ENCODE measurements at regions not wholly inside any gene's neighbourhood (a gene's known extent, or its start where the extent isn't known, plus 50 kb on each side); places are given as distances from the start of the nearest gene placed in this dataset.

GRCh38 chr9:93827545-93828330 lies 127.4 kb downstream of the BARX1 start:
- peak; percentile 47 to 77 (median 60) for DNase-seq

DNA sequence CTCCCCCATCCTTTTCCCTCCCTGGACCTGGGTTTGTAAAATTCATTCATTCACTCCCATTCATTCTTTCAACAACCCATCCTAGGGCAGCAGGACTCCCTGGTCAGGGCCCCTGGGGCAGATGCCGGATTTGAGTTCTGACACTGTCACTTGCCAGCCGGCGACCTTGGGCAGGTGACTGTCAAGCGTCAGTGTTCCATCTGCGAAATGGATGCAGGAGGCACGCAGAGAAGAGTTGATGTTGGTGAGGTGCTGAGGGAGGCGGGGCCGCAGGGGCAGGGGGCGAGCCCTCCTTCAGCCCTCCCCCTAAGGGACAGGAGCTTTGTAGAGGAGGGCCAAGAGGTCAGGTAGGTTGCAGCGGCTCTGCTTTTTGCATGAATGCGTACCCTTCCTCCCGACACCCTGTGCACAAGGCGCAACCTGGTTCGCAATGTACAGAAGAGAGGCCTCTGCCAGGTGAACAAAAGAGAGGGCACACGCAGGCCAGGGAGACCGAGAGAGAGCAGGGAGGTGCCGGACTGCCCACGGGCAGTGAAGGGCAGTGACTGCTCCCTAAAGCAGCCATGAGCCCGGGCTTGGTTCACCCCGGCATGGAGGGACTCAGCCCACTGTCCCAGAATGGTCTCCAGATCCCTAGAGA lies 128.1 kb downstream of the BARX1 start:
- DNase-seq: no peak

GRCh38 chr9:93826209-93826608 lies 128.9 kb downstream of the BARX1 start:
- DNase-seq: peak in 2 of 4 experiments; percentile 15 to 40

DNA sequence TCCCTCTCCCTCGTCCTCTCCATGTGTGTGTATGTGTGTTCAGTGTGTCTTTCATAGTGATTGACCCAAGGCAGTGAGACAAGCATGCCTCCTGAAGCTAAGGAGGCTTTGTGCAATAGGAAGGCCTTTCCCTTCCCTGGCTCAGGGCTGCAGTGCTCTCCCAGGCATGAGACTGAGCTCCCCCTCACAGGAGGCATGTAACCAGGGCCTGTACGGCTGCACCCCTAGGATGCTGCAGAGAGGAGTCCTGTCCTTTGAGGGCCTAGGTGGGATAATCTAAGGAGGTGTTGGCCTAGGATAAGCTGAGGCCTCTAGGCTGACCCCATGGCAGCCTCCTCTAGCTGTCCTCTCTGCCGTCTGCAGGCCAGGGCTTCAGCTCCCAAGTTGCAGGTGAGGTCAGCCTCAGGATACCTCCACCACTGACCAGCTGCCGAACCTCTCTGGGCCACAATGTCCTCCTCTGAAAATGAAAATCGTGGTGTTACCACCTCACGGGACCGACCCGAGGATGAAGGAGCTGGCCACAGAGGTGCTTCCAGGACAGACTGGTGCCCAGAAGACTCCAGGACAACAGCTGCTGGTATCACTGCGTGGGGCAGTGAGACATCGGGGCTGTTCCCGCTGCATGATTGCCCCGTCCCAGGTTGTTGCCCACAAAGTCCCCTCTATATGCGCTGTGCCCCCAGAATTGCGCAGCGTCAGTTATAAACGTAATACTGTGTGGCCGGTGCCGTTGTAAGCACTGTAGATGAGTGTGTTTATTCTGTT lies 129.6 kb downstream of the BARX1 start:
- no peak for DNase-seq

- no peak for DNase-seq
These were observed 130.5 kb downstream of the BARX1 start for GRCh38 chr9:93824386-93825294.

DNA sequence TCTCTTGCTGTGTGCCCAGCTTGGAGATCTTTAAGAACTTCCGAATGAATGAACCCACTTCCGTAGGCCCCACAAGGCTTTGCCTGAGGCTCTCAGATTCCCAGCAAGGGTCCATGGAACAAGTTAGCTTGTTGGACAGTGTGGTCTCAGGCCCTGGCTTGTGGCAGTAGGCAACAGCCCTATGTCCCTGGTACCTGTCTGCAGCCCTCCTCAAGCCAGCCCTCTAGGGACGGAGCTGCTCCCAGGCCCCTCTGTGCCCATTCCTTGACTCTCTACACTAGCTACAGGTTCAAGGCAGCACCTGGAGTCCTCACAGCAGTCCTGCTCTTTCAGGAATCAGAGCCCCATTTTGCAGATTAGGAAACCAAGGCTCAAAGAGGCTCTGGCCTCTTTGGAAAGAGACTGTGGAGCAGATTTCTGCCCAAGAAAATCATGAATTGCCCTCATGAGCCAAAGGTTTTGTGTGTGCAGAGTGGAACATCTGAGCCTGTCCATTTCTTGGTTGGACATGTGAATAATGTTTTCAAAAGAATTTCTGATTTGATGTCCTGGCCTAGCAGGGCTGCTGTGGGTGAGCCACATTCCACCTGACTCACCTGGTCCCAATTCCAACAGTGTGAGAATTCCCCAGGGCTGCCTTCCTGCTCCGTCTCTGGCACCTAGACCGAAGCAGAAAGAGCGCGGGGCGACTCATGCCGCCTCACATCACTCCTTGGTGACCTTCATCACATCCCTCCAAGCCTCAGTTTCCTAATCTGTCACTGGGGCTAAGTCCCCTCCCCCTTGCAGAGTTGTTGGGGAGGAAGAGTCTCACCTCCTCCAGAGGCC lies 131.7 kb downstream of the BARX1 start:
- no peak for DNase-seq

DNA sequence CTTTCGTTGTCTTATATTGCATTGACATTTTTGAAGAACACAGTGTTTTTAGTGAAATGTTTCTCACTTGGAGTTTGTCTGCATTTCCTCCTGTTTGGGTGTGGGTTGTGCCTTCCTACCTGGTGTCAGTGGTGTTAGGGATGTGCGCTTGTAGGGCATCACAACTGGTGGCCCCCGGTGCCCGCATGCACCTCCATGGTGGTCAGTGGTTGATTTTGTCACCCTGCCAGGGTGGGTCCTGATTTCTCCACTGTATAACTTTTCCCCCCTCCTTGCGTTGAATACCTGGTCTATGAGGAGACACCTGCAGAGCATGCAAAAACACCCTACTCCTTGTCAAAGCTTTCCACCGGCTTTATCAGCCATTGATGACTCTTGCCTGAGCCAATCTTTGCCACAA lies 132.9 kb downstream of the BARX1 start:
- no peak for DNase-seq

GRCh38 chr9:93821307-93821703 lies 133.8 kb downstream of the BARX1 start:
- no peak for DNase-seq

- DNase-seq: no peak
These were observed 134.4 kb downstream of the BARX1 start for GRCh38 chr9:93820667-93821306.

- no peak for DNase-seq
These were observed 135.2 kb downstream of the BARX1 start for GRCh38 chr9:93819905-93820304.

DNA sequence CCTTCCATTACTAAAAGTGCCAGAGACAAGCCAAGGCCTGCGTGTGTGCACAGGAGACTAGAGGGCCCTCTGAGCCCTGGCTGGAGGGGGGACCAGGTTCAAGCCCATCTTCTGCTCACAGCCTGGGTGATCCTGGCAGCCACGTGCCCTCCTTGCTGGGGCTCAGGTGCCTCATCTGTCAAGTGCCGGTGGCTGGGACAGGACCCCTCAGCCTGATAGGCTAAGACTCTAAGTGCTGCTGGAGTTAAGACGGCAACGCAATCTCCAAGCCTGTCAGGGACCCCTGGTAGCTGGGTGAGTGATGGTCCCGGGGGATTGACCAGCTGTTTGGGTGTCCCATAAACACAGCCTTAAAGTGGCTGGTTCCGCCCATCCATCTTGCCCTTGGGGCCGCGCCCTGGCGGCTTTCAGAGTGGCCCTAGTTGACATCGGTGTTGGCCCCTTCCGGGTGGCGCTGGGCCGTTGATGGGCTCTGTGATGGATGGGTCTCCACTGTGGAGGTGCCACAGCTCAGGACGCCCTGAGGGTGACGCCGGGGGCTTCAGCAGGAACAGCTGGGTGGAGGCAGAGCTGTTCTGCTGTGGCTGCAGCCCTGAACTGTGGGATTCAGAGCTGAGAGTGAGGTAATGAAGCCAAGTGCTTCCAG lies 136.2 kb downstream of the BARX1 start:
- no peak for DNase-seq

GRCh38 chr9:93818237-93818636 lies 136.9 kb downstream of the BARX1 start:
- no peak for DNase-seq

GRCh38 chr9:93815677-93816076 lies 139.5 kb downstream of the BARX1 start:
- no peak for DNase-seq

DNA sequence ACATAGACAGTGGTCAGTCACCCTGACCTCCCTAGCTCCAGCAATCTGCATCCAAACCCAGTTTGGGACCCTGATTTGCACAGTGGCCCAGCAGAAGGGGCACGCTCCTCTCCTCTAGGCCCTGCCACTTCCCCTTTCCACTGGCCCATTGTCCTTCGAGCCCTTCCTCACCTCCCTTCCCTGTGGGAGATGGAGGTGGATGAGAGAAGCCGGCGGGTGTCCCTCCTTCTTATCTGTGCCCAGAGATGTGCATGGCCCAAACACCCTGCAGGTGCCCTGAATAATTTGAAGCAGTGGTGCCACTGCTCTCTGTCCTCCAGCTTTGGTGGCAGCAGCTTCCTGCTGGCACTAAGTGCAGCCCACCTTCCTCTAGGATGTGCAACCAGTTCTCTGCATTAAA lies 140.0 kb downstream of the BARX1 start:
- no peak for DNase-seq

DNA sequence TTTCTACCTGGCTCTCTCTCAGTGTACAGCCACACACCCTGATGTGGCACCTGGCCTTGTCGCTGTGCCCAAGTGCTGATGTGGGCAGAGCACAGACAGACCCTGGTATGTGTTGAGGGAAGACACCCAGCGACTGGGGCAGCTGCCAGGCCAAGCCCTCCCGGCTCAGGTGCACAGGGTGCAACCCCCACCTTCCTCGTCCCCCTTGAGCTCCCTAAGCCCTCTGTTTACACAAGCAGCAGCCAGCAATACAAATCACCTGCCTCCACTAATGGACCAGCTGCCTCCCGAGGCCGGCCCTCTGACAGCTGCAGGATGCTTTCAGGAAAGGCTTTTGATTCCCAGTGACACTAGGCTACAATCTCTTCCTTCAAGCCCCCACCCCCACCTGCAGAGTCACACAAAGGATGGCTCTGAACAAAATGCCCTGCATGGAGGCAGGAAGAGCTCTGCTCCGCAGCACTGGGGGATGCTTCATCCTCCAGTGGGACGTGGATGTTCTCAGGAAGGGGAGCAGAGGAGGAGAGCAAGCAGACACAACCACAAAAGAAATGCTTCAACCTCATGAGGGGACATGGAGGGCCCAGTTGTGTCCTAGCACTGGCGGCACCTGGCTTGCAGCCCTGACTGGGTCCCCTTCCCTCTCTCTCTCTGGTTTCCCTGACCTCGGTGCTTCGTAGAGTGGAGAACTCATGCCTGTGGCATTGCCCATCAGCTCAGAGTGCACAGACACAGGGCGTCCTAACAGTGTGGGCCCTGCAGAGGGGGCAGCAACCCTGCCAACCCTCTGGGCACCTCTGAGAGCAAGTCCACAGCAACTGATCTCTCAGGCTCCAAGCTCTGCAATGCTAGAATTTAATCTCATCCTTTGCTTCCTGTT lies 140.8 kb downstream of the BARX1 start:
- peak in 1 of 4 experiments; percentile 2 for DNase-seq

GRCh38 chr9:93813221-93814076 lies 141.7 kb downstream of the BARX1 start:
- DNase-seq: no peak

- no peak for DNase-seq
These were observed 142.8 kb downstream of the BARX1 start for GRCh38 chr9:93812410-93812668.
